ENCODE measurements at regions not wholly inside any gene's neighbourhood (a gene's known extent, or its start where the extent isn't known, plus 50 kb on each side); places are given as distances from the start of the nearest gene placed in this dataset.

DNA sequence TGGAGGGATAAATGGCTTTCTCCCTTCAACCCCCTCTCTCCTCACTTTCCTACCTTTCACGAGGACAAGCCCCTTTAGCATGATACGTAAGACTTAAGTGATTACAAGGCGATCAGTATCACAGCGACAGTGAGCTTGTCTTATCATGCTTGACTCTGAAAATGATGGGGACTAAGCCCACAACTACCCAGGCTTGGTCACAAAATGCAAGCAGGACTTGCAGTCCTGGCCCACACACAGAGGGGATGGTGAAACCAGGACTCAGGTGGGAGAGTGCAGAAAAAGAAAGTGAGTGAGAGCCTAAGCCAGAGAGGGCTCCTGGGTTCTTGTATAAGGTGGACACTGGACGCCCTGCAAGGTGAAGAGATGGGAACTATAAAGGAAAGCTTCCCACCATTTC, 95.7 kb upstream of the ARL4C start (continued):
- TF ChIP-seq, protein P1, sequence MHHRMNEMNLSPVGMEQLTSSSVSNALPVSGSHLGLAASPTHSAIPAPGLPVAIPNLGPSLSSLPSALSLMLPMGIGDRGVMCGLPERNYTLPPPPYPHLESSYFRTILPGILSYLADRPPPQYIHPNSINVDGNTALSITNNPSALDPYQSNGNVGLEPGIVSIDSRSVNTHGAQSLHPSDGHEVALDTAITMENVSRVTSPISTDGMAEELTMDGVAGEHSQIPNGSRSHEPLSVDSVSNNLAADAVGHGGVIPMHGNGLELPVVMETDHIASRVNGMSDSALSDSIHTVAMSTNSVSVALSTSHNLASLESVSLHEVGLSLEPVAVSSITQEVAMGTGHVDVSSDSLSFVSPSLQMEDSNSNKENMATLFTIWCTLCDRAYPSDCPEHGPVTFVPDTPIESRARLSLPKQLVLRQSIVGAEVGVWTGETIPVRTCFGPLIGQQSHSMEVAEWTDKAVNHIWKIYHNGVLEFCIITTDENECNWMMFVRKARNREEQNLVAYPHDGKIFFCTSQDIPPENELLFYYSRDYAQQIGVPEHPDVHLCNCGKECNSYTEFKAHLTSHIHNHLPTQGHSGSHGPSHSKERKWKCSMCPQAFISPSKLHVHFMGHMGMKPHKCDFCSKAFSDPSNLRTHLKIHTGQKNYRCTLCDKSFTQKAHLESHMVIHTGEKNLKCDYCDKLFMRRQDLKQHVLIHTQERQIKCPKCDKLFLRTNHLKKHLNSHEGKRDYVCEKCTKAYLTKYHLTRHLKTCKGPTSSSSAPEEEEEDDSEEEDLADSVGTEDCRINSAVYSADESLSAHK (tag by site-specific recombination; IDR thresholded peaks at IDR 0.05) = no peak
- TF ChIP-seq ZNF404 (tag by site-specific recombination; IDR thresholded peaks at IDR 0.05) (no peak), ZBTB17 (tag by site-specific recombination; IDR thresholded peaks at IDR 0.05) (no peak)
- TF ChIP-seq, protein P2, sequence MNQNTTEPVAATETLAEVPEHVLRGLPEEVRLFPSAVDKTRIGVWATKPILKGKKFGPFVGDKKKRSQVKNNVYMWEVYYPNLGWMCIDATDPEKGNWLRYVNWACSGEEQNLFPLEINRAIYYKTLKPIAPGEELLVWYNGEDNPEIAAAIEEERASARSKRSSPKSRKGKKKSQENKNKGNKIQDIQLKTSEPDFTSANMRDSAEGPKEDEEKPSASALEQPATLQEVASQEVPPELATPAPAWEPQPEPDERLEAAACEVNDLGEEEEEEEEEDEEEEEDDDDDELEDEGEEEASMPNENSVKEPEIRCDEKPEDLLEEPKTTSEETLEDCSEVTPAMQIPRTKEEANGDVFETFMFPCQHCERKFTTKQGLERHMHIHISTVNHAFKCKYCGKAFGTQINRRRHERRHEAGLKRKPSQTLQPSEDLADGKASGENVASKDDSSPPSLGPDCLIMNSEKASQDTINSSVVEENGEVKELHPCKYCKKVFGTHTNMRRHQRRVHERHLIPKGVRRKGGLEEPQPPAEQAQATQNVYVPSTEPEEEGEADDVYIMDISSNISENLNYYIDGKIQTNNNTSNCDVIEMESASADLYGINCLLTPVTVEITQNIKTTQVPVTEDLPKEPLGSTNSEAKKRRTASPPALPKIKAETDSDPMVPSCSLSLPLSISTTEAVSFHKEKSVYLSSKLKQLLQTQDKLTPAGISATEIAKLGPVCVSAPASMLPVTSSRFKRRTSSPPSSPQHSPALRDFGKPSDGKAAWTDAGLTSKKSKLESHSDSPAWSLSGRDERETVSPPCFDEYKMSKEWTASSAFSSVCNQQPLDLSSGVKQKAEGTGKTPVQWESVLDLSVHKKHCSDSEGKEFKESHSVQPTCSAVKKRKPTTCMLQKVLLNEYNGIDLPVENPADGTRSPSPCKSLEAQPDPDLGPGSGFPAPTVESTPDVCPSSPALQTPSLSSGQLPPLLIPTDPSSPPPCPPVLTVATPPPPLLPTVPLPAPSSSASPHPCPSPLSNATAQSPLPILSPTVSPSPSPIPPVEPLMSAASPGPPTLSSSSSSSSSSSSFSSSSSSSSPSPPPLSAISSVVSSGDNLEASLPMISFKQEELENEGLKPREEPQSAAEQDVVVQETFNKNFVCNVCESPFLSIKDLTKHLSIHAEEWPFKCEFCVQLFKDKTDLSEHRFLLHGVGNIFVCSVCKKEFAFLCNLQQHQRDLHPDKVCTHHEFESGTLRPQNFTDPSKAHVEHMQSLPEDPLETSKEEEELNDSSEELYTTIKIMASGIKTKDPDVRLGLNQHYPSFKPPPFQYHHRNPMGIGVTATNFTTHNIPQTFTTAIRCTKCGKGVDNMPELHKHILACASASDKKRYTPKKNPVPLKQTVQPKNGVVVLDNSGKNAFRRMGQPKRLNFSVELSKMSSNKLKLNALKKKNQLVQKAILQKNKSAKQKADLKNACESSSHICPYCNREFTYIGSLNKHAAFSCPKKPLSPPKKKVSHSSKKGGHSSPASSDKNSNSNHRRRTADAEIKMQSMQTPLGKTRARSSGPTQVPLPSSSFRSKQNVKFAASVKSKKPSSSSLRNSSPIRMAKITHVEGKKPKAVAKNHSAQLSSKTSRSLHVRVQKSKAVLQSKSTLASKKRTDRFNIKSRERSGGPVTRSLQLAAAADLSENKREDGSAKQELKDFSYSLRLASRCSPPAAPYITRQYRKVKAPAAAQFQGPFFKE (tag by site-specific recombination; IDR thresholded peaks at IDR 0.05; ENCODE audit: borderline replicate concordance) = no peak
- TF ChIP-seq, protein P3, sequence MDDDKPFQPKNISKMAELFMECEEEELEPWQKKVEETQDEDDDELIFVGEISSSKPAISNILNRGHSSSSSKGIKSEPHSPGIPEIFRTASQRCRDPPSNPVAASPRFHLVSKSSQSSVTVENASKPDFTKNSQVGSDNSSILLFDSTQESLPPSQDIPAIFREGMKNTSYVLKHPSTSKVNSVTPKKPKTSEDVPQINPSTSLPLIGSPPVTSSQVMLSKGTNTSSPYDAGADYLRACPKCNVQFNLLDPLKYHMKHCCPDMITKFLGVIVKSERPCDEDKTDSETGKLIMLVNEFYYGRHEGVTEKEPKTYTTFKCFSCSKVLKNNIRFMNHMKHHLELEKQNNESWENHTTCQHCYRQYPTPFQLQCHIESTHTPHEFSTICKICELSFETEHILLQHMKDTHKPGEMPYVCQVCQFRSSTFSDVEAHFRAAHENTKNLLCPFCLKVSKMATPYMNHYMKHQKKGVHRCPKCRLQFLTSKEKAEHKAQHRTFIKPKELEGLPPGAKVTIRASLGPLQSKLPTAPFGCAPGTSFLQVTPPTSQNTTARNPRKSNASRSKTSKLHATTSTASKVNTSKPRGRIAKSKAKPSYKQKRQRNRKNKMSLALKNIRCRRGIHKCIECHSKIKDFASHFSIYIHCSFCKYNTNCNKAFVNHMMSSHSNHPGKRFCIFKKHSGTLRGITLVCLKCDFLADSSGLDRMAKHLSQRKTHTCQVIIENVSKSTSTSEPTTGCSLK (tag by site-specific recombination; IDR thresholded peaks at IDR 0.05) = no peak

DNA sequence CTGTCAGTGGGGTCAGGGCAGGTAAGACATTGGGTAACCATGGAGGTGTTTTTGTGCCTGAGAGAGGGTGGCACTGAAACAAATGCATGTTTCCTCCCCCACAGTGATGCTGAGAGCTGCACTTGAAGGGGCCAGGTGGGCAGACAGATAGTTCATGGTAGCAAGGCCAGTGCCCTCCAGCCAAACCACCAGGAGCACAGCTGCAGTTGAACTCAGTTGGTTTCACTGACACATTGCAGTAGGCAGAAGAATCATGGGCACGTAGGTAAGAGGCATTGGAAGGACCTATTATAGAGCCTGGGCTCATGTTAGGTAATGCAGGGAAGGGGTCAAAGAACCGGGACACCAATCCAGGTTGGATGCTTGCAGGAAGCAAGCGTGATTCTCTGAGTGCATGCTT, 93.2 kb upstream of the ARL4C start:
- Histone ChIP-seq H3K4me3 (ENCODE audit: low read depth, low read length) (no peak overlapping the region), H3K27ac (ENCODE audit: extremely low read depth, low read depth, low read length) (no peak overlapping the region), H3K4me1 (ENCODE audit: control insufficient read depth, insufficient read depth, low read length) (no peaks in the 10 kb centered on the region), H3K36me3 (ENCODE audit: control insufficient read depth in 2 of 2, insufficient read depth in 1 of 2, low read length in 2 of 2) (no peaks in the 10 kb centered on the region), H3K9me3 (ENCODE audit: control insufficient read depth, insufficient read depth, low read depth, low read length) (no peaks in the 10 kb centered on the region)
- TF ChIP-seq, protein P4, sequence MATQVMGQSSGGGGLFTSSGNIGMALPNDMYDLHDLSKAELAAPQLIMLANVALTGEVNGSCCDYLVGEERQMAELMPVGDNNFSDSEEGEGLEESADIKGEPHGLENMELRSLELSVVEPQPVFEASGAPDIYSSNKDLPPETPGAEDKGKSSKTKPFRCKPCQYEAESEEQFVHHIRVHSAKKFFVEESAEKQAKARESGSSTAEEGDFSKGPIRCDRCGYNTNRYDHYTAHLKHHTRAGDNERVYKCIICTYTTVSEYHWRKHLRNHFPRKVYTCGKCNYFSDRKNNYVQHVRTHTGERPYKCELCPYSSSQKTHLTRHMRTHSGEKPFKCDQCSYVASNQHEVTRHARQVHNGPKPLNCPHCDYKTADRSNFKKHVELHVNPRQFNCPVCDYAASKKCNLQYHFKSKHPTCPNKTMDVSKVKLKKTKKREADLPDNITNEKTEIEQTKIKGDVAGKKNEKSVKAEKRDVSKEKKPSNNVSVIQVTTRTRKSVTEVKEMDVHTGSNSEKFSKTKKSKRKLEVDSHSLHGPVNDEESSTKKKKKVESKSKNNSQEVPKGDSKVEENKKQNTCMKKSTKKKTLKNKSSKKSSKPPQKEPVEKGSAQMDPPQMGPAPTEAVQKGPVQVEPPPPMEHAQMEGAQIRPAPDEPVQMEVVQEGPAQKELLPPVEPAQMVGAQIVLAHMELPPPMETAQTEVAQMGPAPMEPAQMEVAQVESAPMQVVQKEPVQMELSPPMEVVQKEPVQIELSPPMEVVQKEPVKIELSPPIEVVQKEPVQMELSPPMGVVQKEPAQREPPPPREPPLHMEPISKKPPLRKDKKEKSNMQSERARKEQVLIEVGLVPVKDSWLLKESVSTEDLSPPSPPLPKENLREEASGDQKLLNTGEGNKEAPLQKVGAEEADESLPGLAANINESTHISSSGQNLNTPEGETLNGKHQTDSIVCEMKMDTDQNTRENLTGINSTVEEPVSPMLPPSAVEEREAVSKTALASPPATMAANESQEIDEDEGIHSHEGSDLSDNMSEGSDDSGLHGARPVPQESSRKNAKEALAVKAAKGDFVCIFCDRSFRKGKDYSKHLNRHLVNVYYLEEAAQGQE (tag by site-specific recombination; IDR thresholded peaks at IDR 0.05) = no peak
- TF ChIP-seq ZBTB8A (tag by site-specific recombination; IDR thresholded peaks at IDR 0.05) = no peak
- POLR2A ChIA-PET = no interaction called here
- CTCF ChIA-PET = interaction anchor here (0.7 kb wide), 1 partner anchor 39 kb away, joined by 6 read pairs; no protein-coding TSS in a partner anchor

DNA sequence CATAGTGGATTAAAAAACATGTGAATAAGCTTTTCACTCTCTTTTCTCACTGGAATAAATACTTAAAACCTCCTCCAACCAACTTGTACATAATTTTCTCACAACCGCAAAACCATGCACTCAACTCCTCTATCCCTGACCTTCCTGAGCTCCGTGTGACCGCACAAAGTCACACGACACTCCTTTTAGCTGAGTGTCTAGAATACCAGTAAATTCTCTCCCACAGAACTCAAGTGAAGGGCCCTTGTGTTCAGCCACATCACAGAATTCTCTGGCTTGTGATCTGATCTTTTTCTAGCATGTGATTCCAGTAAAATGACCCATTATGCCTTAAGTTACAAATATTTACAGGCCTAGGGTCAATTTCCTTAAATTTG, 91.2 kb upstream of the ARL4C start:
- Histone ChIP-seq H3K36me3 (ENCODE audit: control insufficient read depth in 2 of 2, insufficient read depth in 1 of 2, low read length in 2 of 2) (no peaks in the 10 kb centered on the region), H3K4me1 (ENCODE audit: control insufficient read depth, insufficient read depth, low read length) (no peaks in the 10 kb centered on the region), H3K27ac (ENCODE audit: extremely low read depth, low read depth, low read length) (no peak overlapping the region), H3K4me3 (ENCODE audit: low read depth, low read length) (no peak overlapping the region), H3K9me3 (ENCODE audit: control insufficient read depth, insufficient read depth, low read depth, low read length) (no peaks in the 10 kb centered on the region)
- ChIA-PET POLR2A (no interaction called here), CTCF (no interaction called here)
- TF ChIP-seq ZNF560 (tag by site-specific recombination; IDR thresholded peaks at IDR 0.05; ENCODE audit: borderline replicate concordance) = no peak
- TF ChIP-seq ZNF350 (tag by site-specific recombination; IDR thresholded peaks at IDR 0.05) = no peak
- no peak for TF ChIP-seq ZBTB48 (tag by site-specific recombination; IDR thresholded peaks at IDR 0.05)
- TF ChIP-seq ZNF529 (tag by site-specific recombination; IDR thresholded peaks at IDR 0.05; ENCODE audit: insufficient replicate concordance) = no peak
- TF ChIP-seq, protein P5, sequence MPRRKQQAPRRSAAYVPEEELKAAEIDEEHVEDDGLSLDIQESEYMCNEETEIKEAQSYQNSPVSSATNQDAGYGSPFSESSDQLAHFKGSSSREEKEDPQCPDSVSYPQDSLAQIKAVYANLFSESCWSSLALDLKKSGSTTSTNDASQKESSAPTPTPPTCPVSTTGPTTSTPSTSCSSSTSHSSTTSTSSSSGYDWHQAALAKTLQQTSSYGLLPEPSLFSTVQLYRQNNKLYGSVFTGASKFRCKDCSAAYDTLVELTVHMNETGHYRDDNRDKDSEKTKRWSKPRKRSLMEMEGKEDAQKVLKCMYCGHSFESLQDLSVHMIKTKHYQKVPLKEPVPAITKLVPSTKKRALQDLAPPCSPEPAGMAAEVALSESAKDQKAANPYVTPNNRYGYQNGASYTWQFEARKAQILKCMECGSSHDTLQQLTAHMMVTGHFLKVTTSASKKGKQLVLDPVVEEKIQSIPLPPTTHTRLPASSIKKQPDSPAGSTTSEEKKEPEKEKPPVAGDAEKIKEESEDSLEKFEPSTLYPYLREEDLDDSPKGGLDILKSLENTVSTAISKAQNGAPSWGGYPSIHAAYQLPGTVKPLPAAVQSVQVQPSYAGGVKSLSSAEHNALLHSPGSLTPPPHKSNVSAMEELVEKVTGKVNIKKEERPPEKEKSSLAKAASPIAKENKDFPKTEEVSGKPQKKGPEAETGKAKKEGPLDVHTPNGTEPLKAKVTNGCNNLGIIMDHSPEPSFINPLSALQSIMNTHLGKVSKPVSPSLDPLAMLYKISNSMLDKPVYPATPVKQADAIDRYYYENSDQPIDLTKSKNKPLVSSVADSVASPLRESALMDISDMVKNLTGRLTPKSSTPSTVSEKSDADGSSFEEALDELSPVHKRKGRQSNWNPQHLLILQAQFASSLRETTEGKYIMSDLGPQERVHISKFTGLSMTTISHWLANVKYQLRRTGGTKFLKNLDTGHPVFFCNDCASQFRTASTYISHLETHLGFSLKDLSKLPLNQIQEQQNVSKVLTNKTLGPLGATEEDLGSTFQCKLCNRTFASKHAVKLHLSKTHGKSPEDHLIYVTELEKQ (tag by site-specific recombination; IDR thresholded peaks at IDR 0.05; ENCODE audit: borderline replicate concordance) = no peak
- no peak for TF ChIP-seq KLF1 (tag by site-specific recombination; IDR thresholded peaks at IDR 0.05)
- TF ChIP-seq ZNF311 (tag by site-specific recombination; IDR thresholded peaks at IDR 0.05; ENCODE audit: borderline replicate concordance) = no peak
- TF ChIP-seq ZNF16 (tag by site-specific recombination; IDR thresholded peaks at IDR 0.05; ENCODE audit: low read depth) = no peak

Measured in HEK293 (cell line).